ENCODE measurements at regions not wholly inside any gene's neighbourhood (a gene's known extent, or its start where the extent isn't known, plus 50 kb on each side); places are given as distances from the start of the nearest gene placed in this dataset.
"Not testable (repeated sequence)": the region's sequence is repeated elsewhere in the genome, so short reads cannot be mapped to it uniquely, and the experiment has no call there.

DNA sequence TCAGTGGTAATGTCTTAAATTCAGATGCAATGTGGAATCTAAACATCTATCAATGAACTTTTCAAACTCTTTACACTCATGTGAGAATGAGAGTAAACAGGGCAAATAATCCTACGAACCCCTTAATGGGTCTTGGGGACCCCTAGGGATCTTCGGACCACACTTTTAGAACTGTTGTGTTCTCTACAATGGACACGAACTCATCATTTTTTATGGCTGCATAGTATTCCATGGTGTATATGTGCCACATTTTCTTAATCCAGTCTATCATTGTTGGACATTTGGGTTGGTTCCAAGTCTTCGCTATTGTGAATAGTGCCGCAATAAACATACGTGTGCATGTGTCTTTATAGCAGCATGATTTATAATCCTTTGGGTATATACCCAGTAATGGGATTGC is 148.0 kb upstream of the PTPN1 start:
- not testable (repeated sequence) for DNase-seq

DNA sequence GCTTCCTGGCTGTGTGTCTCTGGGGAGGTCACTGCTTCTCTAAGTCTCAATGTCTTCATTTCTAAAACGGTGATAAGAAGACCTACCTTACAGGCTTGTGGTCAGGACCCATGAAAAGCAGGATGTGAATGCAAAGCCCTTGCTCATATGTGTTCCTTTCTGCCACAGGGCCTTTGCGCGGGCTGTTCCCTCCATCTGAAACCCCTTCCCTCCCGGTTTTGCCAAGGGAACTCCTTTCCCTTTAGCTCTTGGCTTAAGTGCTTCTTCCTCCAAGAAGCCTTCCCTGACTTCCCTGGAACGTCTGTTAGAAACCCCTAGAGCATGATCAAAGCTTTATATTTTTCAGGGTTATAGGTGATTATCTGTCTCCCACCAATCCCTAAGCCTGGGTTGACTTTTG is 147.2 kb upstream of the PTPN1 start:
- DNase-seq: no peak

DNA sequence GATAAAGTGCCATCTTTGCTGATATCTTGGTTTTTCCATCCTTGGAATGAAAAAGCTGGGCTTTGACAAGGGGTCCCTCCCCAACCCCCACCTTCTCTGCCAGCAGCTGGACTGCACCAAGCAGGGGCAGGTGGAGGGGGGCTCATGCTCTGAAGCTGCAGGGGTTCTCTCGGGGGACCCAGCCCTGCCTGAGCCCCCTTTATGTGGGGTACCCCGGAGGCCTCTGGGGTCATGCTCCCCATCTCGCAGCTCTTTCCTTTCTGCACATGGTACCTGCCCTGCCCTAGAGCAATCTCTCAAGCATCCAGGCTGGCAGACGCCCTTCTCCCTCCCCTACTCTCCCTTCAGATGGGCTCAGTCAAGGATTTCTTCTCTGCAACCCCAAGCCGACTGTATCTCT is 146.7 kb upstream of the PTPN1 start:
- no peak for DNase-seq

DNA sequence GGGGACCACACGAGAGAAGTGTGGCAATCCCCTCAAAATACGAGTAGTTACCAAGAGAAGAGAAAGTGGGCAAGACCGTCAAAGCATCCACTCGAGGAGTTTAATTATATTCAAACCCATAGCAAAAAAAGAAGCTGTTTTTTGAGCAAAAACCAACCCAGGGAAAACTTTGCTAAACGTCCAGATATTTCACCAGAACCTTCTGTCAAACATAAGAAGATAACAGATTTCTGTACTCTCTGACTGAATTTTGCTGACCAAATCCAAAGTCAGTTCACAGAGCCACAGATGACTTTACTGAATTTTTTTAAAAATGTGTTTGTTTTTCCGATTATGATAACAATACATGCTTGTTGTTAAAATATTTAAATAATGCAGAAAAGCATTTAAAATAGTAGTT is 145.6 kb upstream of the PTPN1 start:
- DNase-seq: no peak

DNA sequence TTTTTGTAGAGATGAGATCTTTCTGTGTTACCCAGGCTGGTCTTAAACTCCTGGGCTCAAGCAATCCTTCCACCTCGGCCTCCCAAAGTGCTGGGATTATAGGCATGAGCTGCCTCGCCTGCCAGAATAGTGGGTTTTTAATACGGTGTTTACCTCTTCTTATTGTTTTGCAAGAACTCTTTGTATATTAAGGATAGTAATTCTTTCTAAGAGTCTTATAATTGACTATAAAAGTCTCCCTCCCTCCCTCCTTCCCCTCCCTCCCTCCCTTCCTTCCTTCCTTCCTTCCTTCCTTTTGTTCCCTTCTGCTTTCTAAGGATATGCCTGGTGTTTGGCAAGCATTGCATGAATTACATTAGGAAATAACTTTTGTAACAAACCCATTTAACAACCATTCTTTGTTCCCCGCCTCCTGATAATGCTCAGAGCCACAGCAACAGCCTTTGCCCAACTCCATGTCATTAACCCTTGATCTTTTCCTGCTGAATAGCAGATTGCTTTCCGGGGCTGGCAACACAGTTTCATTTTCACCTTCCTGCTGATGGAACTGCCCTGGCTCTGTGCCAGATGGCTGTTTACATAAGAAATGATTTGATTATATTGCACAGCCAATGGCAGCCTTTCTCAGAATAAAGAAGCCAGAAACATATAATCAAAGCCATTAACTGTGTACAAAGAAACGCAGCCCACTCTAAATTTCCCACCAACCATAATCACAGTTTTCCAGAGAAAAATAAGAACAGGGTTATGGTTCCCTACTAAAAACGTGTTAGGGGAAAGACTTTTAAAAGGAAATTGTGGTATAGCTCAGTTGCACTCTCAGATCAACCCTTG is 143.7 kb upstream of the PTPN1 start:
- peak; percentile 71 for DNase-seq

DNA sequence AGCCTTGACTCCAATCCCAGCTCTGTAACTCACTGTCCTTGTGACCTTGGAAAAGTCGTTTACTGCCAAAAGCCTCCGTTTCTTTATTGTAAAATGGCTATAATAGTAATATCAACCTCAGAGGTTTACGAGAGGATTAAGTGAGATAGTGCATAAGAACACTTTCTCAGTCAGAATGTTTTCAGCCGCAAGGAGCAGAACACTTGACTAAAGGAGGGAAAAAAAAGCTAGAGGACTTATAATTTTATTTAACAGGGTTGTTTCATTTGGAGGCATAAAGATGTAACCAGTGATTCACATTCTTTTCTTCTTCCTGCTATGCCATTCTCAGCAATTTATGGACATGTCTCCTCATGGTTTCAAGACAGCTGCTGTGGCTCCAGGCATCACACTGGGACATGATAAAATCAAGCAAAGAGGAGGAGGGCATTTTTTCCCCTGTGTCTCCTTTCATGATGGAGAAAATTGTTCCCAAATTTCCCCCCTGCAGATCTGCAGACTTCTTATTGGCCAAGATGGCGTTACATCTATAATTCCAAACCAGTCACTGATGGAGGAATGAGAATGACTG is 143.0 kb upstream of the PTPN1 start:
- DNase-seq: no peak

DNA sequence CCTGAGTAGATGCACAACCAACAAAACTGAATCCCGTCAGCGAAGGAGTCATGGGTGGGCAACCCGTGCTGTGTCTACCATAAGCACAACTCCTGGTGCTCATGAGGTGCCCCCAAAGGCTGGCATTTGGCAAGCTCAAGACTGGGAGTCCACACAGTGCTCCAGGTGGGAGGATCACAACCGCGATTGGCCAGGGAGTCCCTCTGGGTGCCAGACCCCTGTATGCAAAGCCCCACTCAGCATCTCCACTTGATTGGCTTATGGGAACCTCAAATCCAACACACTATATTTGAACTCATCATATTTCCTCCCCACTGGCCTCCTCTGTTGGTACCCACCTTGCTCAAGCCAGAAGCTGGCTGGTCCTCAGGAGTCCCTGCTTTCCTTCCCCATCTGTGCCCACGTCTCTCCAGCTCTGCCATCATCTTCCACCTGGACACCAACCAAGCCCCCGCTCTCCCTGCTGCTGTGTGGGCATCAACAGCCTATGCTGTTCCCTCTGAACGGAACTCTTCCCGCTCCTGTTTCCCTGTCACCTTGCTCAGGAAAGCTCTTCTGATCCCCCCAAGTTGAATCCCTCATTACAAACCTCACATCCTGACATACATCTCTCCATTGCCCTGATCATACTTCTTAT is 142.3 kb upstream of the PTPN1 start:
- no peak for DNase-seq

DNA sequence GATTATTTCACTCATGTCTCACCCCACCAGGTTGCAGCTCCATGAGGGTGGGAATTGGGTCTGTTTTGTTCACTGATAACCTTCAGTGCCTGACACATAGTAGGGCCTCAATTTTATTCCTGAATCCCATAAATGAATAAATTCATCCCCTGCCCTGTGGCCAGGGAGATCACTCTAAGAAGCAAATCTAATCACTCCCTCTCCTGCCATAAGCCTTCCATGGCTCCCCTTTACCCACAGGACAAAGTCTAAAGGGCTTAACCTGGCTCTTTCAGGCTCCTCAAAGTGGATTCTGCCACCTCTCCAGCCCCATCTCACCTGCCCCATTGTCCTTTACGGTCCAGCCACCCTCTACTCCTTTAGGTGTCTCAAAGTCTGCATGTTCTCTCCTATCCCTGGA is 141.8 kb upstream of the PTPN1 start:
- DNase-seq: no peak

DNA sequence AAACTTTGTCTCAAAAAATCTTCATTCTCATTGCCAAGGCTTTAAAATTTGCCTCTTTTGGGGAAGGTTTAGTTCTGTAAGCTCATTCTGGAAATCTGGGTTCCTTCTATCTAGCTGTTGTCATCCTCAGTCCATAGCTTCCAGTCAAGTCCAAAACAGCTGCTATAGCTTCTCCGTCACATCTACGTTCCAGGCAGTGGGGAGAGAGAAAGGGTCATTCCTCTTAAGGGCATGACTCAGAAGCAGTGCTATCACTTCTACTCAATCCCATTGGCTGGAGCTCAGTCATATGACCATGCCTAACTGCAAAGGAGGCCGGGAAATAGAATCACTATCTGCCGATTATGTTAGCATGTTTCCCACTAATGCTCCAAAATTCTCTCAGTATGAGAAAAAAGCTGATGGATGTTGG is 141.4 kb upstream of the PTPN1 start:
- no peak for DNase-seq

DNA sequence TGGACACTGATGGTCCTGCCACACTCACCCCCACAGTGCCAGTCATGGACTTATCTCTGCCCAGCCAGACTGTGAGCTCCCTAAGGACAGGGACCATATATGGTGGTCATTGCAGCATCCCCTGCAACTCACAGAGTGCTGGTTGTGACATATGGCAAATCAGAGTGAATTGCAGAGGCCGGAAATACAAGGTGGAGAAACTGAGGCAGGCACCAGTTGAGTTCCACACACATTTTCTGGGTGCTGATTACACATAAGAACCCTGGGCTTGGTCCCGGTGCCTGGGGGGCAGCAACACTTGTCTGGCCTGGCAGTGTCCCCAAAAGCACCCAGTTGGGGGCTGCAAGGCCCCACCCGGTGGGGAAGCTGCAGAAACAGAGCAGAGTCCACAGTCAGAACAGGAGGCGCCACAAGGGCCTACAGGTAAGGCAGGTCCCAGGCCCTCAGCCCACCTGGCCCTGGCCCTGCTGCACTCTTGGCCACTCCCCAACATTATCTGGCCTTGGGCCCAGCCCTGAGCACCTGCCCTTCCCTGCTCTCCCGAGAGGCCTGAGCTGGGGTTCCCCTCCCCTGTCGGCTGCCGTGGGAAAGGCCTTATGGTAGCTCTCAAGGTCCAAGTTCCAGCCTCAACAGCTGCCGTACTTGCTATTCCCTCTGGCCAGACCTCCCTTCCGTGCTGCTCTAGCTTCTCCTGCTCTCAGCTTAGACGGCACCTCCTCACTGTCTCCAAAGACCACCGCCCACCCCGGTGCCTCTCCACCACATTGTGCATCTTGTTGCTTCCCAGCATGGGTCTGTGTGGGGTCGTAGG is 140.8 kb upstream of the PTPN1 start:
- DNase-seq: peak; percentile 54

DNA sequence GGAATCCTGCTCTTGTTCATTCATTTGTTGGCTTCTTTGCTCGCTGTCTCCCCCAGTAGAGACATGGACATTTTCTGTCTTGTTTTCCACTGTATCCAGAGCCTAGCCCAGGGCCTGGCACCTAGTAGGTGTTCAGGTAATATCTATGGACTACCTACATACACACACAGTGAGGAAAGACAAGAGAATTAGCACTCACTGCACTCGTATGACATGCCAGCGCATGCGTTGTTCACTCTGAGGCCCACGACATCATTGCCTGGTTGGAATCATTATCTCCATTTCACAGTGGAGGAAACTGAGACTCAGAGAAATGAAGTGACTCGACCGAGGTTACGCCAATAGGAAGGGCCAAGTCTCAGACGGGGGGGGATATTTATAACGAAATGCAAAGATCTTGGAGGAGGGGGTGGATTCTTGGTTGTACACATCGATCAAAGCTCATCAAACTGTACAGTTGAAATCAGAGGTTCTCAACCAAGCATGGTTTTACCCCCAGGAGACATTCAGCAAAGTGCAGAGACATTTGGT is 140.1 kb upstream of the PTPN1 start:
- no peak for DNase-seq

DNA sequence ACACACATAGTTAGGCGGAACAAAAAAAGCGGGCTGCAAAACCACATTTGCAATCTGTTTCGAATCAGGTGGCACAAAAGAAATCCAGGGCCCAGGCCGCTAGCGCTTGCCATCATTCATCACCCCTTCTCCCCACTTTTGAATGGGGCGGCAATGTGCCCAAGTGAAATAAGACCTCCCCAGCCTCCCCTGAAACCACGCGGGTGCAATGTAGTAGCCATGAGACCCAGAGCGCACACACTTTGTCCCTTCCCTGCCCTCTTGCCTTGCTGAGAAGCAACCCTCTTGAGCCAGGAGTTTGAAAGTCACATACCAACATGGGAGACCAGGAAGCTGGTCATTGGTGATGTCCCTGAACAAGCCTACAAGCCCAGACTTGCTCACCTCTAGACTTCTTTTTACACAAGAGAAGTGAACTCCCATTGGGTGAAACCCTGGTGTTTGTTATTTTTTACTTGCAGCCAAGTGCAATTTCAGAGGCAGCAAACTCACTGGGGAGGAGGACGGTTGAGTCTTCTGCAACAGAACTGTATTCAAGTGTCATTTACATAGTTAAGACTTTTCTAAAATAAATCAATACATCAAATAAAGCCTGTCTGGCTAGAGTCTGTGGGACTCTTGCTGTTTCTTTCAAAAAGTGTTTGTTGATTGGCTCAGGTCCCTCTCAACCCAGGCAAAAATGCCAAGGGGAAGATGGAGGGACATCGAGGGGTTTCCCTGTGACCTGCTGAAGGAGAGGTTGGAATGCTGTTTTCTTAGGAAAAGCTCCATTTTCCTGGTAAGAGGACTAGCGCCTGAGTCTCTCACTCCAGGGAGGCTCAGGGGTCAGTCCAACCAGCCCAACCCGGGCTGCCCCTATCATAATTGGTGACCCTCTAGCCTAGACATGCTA is 138.1 kb upstream of the PTPN1 start:
- DNase-seq: no peak

DNA sequence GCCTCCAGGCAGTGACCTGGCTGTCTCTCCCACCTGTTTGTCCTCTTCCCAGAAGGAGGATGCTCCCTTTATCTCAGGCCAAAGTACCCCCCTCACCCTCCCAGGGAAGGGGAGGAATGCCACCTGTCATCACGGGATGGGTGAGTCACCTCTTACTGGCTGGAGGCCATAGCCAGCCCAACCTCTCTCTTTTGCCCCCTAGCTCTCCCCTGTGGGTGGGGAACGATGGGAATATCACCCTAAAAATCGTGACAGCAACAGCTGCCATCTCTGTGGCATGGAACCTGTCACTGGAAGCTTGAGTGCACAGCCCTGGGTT is 137.5 kb upstream of the PTPN1 start:
- DNase-seq: no peak

DNA sequence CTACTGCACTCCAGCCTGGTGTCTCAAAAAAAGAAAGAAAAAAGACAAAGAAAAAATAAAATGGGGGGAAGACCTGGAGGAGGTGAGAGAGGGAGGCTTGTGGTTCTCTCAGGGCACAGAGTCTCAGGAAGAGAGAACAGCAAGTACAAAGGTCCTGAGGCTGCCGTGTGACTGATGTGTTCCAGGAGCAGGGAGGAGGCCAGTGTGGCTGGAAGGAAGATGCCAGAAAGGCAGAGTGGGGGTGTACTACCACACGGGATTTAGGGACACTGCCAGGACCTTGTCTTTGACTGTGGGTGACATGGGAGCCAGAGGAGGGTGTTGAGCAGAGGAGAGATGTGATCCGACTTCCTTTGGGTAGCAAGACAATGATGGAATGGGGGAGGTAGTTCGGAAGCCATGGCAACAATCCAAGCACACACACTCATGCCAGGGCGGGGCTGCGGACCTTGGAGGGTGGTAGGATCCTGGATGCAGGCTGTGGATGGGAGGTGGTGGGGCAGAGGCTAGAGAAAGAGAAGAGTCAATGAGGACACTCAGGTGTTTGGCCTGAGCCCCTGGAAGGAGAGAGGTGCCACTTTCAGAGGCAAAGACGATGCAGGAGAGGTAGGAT is 136.4 kb upstream of the PTPN1 start:
- no peak for DNase-seq

DNA sequence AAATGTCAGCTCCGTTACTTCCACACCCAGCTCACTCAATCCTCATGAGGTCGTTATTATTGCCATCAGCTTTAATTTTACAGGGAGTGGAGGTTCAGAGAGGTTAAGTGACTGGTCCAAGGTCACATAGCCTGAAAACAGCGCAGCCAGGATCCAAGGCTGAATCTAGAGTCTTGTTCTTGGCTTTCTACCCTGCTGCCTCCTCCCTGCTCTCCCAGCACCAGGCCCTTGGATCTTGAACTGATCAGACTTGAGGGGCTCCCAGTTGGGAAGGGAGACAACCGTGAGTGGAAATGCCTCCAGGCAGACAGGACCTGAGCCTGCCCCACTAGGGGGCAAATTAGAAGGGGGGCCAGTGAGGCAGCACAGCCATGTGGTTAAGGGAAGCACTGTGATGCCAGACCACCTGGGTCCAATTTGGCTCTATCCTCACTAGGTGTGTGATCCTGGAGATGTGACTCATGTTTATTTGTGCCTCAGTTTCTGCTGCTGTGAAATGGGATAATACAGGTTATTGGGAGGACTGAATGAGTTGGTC is 135.6 kb upstream of the PTPN1 start:
- DNase-seq: no peak

DNA sequence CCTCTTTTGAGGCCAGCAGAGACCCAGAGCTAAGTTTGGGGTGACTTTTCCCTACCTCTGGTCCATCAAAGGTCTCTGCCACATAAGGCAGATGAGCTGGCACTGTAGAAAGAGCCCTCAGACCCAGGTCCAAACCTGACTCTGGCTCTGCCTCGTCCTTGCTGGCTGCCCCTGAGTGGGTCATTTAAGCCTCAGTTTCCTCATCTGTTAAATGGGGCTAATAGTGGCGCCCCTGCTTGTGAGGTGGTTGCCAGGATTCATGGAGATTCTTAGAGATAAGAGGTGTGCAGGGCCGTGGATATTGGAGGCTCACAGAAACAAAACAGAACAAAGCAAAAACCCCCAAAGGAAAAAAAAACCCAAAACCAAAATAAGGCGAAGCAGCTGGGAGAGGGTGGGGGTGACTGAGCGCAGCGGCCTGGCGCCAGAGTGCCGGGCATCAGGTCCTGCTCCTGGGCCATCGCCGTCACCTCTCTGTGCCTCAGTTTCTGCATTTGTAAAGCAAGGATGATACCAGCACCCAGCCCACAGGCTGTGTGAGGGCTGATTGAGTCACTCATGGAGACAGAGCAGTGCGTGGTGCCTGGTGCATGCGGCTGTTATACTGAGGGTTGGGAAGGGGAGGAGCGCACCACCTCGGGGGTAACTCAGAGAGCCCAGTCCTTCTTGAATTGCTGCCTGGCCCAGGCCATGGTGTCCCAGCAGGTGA is 133.8 kb upstream of the PTPN1 start:
- no peak for DNase-seq

DNA sequence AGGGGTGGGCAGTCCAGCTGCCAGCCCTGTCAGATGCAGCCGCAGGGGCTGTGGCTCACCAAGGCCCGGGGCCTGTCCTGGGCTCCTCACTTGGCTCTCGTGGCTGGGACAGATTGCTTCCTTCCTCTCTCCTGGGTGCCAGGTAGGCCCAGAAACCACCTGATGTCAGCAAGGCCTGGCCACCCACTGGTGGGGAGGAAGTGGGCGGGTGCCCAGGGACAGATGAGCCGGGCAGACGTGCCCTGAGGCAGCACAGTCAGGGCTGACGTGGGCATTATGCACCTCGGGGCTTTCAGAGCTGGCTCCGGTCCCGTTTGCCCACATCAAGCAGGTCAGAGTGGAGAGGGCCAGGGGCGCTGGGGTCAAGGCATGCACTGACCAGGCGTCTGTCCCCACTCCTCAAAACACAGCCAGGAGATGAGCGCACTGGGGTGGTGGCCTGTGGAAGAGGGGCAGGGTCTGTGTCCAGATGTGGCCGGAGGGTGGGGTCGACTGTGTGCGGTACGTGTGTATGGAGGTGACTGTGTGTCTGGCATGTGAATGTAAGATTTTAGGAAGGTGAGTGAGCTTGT is 133.2 kb upstream of the PTPN1 start:
- no peak for DNase-seq

DNA sequence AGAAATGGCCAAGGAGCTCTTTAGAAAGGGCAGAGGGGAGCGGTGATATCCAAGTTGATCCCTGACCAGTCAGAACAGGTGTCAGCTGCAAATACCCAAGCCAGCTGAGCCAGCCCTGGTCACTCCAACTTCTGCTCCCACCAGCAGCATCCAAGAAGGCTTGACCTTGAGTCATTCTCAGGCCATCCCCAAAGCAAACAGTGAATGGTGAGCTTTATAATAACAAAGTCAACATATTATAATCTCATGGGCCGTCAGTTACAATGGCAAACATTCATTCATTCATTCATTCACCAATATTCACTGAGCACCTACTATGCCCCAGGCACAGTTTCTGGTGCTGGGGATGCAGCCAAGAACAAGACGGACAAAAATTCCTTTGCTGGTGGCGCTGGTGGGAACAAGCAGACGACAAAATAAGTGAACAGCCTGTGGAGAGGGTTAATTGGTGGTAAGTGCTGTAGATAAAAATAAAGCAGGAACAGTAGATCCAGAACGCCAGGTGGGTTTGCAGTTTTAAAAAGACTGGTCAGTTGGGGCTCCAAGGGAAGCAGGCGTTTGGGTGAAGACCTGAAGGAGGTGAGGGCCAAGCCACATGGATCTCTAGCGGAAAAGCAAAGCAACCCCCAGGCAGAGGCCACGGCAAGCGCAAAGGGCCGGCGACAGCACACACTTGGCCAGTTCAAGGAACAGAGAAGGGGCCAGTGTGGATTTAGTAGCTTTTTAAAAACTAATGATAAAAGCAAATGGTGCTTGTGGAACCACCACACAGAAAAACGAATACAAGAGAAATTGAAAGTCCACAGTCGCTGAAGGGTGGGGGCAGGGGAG is 131.8 kb upstream of the PTPN1 start:
- no peak for DNase-seq

Measured in femur (tissue), 1 donor.